HUES64 (cell line): ENCODE measurements at regions not wholly inside any gene's neighbourhood (a gene's known extent, or its start where the extent isn't known, plus 50 kb on each side); places are given as distances from the start of the nearest gene placed in this dataset.
A peak's percentile ranks its signal among the peaks of the same experiment; 100 is the strongest.

Experiments used
- H3K27ac ChIP-seq: 2 replicates; pipeline ENCODE4 v1.7.0; 2013; ENCODE audit warnings: low read depth, low read length, inconsistent platforms
- H3K27me3 ChIP-seq: 2 replicates; pipeline ENCODE4 v1.6.1; 2013; ENCODE audit warnings: mild to moderate bottlenecking, low read length; ENCODE audit not compliant: insufficient read depth
- H3K36me3 ChIP-seq: 2 replicates; pipeline ENCODE4 v1.6.1; 2013; ENCODE audit warnings: mild to moderate bottlenecking, low read length; ENCODE audit not compliant: insufficient read depth
- H3K4me1 ChIP-seq: 2 replicates; pipeline ENCODE4 v1.6.1; 2013; ENCODE audit warnings: mild to moderate bottlenecking, low read length, moderate library complexity; ENCODE audit not compliant: insufficient read depth
- H3K4me3 ChIP-seq: 2 replicates; pipeline ENCODE4 v1.5.1; 2013; ENCODE audit warnings: mild to moderate bottlenecking, low read length, moderate library complexity
- H3K9ac ChIP-seq: 2 replicates; pipeline ENCODE4 v1.6.1; 2013; ENCODE audit warnings: mild to moderate bottlenecking, low read depth, low read length
- H3K9me3 ChIP-seq: 2 replicates; pipeline ENCODE4 v1.6.1; 2013; ENCODE audit warnings: low read depth, low read length; ENCODE audit not compliant: insufficient read depth
- WGBS: fragments of 150-250, 120-280 bp; methylation state at CpG from one replicate; pipeline ENCODE4 v1.1.7; 2013; ENCODE audit warnings: missing lambda C conversion rate; 5-methylcytosine and 5-hydroxymethylcytosine counted together

DNA sequence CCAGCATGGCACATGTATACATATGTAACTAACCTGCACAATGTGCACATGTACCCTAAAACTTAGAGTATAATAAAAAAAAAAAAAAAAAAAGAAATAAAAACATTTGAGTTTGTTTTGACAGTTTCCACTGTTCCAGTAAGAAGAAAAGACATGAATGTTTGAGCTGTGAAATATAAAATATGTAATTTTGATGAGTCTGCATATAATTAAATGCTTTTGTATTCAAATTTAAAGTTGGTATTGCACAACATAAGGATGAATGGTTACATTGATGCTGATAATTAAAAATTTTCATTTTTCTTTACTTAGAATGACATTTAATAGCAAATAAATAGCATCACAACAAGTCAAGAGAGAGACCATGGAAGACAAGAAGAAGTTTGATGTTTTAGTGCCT, 212.0 kb upstream of the RRP15 start:
- Histone ChIP-seq H3K27me3 (no peaks in the 10 kb centered on the region), H3K9ac (no peak overlapping the region), H3K4me1 (no peaks in the 10 kb centered on the region), H3K36me3 (no peaks in the 10 kb centered on the region), H3K27ac (no peak overlapping the region), H3K9me3 (no peaks in the 10 kb centered on the region), H3K4me3 (no peak overlapping the region)

DNA sequence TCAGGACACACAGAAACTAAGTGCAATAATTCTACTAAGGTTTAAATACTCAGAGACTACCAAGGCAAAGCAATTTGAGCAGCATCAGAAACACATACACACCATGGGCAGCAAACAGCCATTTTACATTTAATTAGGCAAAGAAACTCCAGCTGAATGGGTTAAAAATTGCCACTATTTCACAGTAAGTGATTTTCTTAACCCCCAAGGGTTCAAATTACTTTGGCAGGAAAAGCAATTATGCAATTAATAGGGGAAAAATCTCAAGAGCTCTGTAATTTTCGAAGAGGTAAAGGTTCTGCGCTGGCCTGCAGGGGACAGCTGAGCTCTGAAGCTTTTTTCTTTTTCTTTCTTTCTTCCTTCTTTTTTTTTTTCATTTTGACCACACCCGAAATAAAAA, 206.2 kb upstream of the RRP15 start:
- no peak overlapping the region for H3K4me3 ChIP-seq
- peaks cover 6% of the 10 kb centered on the region; the same call in 1 of the 2 replicates for H3K4me1 ChIP-seq
- no peak overlapping the region for H3K27ac ChIP-seq
- H3K9ac ChIP-seq = no peak overlapping the region
- no peaks in the 10 kb centered on the region for H3K36me3 ChIP-seq
- 98% methylated on average over 3 of the region's 3 CpGs for WGBS
- no peaks in the 10 kb centered on the region for H3K9me3 ChIP-seq
- H3K27me3 ChIP-seq = no peaks in the 10 kb centered on the region

- no peak overlapping the region for H3K27ac ChIP-seq
- H3K27me3 ChIP-seq = no peaks in the 10 kb centered on the region
- 81% methylated on average over 3 of the region's 4 CpGs for WGBS
- no peak overlapping the region for H3K9ac ChIP-seq
- H3K36me3 ChIP-seq = no peaks in the 10 kb centered on the region
- H3K4me3 ChIP-seq = no peak overlapping the region
- no peaks in the 10 kb centered on the region for H3K9me3 ChIP-seq
- peaks cover 6% of the 10 kb centered on the region; the same call in 1 of the 2 replicates for H3K4me1 ChIP-seq
These were observed 205.7 kb upstream of the RRP15 start for GRCh38 chr1:218079347-218079746.

DNA sequence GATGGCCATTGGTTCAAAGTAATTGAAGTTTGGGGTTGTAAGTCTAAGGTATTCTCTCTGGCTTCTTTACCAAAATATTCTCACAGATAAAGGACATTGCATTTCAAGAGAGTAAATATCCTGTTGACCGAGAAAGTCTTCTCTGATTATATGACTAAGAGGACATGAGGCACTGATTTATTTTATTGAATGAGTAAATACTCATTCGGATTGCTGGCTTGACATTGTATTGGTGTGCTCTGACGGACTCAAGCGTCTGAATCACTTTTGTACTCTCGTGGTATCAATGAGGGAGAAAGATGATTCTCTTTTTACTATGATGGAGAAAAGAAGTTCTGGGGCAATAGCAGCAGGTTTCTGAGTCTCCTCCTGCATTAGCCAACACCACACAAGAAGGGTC, 205.3 kb upstream of the RRP15 start:
- no peak overlapping the region for H3K27ac ChIP-seq
- no peak overlapping the region for H3K9ac ChIP-seq
- H3K4me3 ChIP-seq = no peak overlapping the region
- H3K4me1 ChIP-seq = peaks cover 6% of the 10 kb centered on the region; the same call in 1 of the 2 replicates
- H3K27me3 ChIP-seq = no peaks in the 10 kb centered on the region
- no peaks in the 10 kb centered on the region for H3K9me3 ChIP-seq
- WGBS = 97% methylated on average over 5 of the region's 5 CpGs
- H3K36me3 ChIP-seq = no peaks in the 10 kb centered on the region

DNA sequence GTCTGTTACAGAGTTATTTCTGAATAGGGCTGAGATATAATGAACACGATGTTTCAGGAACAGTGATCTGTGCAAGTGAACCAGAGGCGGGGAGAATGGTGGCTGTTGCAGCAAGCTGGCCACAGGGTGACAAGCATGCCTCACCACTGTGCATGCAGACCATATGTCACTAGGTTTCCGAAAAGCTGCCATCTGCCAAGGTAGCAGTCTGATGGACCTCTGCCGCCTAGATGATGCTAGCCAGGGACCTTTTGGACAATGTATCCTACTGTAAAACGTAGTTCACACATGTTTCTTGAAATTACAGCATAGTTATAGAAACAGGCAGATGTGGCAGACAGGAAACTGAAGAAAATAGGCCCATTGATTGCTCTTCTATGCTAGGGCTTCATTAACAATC, 204.2 kb upstream of the RRP15 start:
- H3K27ac ChIP-seq = no peak overlapping the region
- no peak overlapping the region for H3K9ac ChIP-seq
- WGBS = 93% methylated on average over 5 of the region's 5 CpGs
- no peaks in the 10 kb centered on the region for H3K36me3 ChIP-seq
- H3K4me1 ChIP-seq = peaks cover 6% of the 10 kb centered on the region; the same call in 1 of the 2 replicates
- no peak overlapping the region for H3K4me3 ChIP-seq
- H3K9me3 ChIP-seq = no peaks in the 10 kb centered on the region
- no peaks in the 10 kb centered on the region for H3K27me3 ChIP-seq

DNA sequence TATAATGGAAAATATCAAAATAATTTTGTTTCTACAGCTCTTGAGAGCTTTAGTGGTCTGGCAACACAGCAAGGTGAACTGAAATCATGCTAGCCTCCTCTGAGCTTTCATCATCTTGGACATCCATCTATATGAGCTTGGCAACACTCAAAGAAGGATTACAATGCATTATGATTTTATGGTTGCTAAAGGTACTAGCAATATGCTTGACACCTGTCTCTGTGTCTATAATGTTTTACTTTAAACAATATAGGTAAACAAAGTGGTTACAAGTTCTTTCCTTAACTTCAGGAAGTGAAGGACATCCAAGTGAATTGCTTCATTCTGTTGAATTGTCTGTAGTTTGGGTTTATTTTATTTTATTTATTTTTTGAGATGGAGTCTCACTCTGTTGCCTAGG, 203.7 kb upstream of the RRP15 start:
- Histone ChIP-seq H3K36me3 (no peaks in the 10 kb centered on the region), H3K27me3 (no peaks in the 10 kb centered on the region)

GRCh38 chr1:218090459-218090858, 194.6 kb upstream of the RRP15 start:
- WGBS = 91% methylated on average over 1 of the region's 1 CpG
- Histone ChIP-seq H3K9ac (no peak overlapping the region), H3K27ac (no peak overlapping the region)

More for the DNA sequence above, 203.7 kb upstream of the RRP15 start:
- no peak overlapping the region for H3K27ac ChIP-seq
- H3K4me1 ChIP-seq = peaks cover 6% of the 10 kb centered on the region; the same call in 1 of the 2 replicates
- no peak overlapping the region for H3K9ac ChIP-seq
- no peaks in the 10 kb centered on the region for H3K9me3 ChIP-seq
- no peak overlapping the region for H3K4me3 ChIP-seq

GRCh38 chr1:218101409-218101808, 183.7 kb upstream of the RRP15 start:
- no peak overlapping the region for H3K4me3 ChIP-seq
- no peak overlapping the region for H3K27ac ChIP-seq
- no peaks in the 10 kb centered on the region for H3K4me1 ChIP-seq
- WGBS = 64% methylated on average over 2 of the region's 2 CpGs
- H3K36me3 ChIP-seq = no peaks in the 10 kb centered on the region
- no peaks in the 10 kb centered on the region for H3K27me3 ChIP-seq
- no peak overlapping the region for H3K9ac ChIP-seq
- H3K9me3 ChIP-seq = no peaks in the 10 kb centered on the region

More at GRCh38 chr1:218090459-218090858, 194.6 kb upstream of the RRP15 start:
- Histone ChIP-seq H3K27me3 (no peaks in the 10 kb centered on the region), H3K4me3 (no peak overlapping the region), H3K4me1 (no peaks in the 10 kb centered on the region), H3K9me3 (no peaks in the 10 kb centered on the region), H3K36me3 (no peaks in the 10 kb centered on the region)

GRCh38 chr1:218108034-218108433, 177.1 kb upstream of the RRP15 start:
- H3K4me1 ChIP-seq = no peaks in the 10 kb centered on the region
- H3K36me3 ChIP-seq = no peaks in the 10 kb centered on the region
- no peaks in the 10 kb centered on the region for H3K27me3 ChIP-seq
- no peak overlapping the region for H3K9ac ChIP-seq
- 96% methylated on average over 2 of the region's 3 CpGs for WGBS
- H3K4me3 ChIP-seq = no peak overlapping the region
- H3K27ac ChIP-seq = no peak overlapping the region
- H3K9me3 ChIP-seq = no peaks in the 10 kb centered on the region

DNA sequence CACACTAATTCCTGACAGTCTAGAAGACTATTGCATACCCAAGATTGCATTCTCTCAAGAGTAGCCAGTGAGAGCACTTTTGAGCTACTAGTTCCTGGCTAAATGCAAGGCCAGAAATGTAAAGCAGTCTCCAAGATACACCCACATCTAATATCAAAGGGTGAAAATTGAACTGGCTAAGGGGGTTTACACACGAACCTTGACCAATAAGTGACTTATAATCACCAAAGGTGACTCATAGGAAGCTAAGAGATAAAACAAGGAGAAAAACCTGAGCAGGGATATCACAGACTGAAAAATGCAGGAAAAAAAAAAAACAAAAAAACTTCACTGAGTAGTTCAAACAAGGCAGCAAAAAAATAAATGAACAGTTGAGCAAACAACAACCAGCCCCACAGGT, 172.2 kb upstream of the RRP15 start:
- WGBS = no CpG with 5 or more reads among the region's 1 CpG

DNA sequence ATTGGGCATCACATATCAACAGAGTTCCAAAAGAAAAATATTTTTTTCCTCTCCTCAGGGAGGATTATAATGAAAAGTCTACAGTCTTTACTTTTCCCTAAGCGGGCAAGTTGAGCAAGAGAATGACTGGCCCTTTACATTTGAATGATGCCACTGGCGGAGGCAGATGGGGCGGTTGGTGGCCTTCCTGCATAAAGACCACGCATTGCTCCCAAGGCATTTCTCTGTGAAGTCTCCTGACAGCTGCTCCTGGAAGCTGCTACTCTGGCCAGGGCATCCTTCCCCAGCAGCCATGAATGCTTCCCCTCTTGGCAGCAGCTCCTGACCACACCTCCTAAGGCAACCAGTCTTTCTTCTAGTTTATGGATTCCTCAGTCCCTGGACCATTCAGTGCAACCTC, 161.1 kb upstream of the RRP15 start:
- H3K36me3 ChIP-seq = no peaks in the 10 kb centered on the region
- 15% methylated on average over 4 of the region's 4 CpGs for WGBS
- no peaks in the 10 kb centered on the region for H3K9me3 ChIP-seq
- peak overlapping the region; percentile 20; the same call in 1 of the 2 replicates for H3K27ac ChIP-seq
- no peak overlapping the region for H3K9ac ChIP-seq
- no peak overlapping the region for H3K4me3 ChIP-seq
- 0 out of 2 replicates have a peak, but pooled peaks cover 5% of the 10 kb centered on the region for H3K4me1 ChIP-seq
- no peaks in the 10 kb centered on the region for H3K27me3 ChIP-seq

More for the DNA sequence above, 172.2 kb upstream of the RRP15 start:
- 0 out of 2 replicates have a peak, but pooled peaks cover 8% of the 10 kb centered on the region for H3K9me3 ChIP-seq
- H3K27ac ChIP-seq = no peak overlapping the region
- no peaks in the 10 kb centered on the region for H3K27me3 ChIP-seq
- no peak overlapping the region for H3K9ac ChIP-seq
- H3K36me3 ChIP-seq = no peaks in the 10 kb centered on the region
- no peak overlapping the region for H3K4me3 ChIP-seq
- no peaks in the 10 kb centered on the region for H3K4me1 ChIP-seq

DNA sequence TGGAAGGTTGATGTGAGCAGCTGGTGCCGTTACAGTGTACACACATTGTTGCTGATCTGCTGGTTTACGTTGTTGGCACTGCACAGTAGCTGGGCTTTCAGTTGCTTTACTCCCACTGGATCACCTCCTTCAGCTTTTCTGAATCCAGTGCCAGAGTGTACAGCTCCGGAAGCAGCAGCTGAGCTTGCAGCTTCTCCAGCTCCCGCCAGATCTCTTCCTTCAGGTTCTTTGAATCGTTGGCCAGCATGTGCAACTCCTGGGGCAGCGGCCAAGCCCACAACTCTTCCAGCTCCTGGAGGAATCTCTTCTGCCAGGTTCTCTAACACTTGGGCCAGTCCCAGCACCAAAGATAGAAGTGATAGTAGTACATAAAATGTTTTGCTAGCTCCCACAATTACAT, 149.7 kb upstream of the RRP15 start:
- Histone ChIP-seq H3K27me3 (no peaks in the 10 kb centered on the region), H3K9ac (no peak overlapping the region), H3K4me3 (no peak overlapping the region), H3K9me3 (no peaks in the 10 kb centered on the region), H3K27ac (no peak overlapping the region), H3K36me3 (no peaks in the 10 kb centered on the region), H3K4me1 (no peaks in the 10 kb centered on the region)
- 96% methylated on average over 6 of the region's 6 CpGs for WGBS
